Muscle of arm (tissue), 1 donor: ENCODE measurements at regions not wholly inside any gene's neighbourhood (a gene's known extent, or its start where the extent isn't known, plus 50 kb on each side); places are given as distances from the start of the nearest gene placed in this dataset.

Experiments used
- DNase-seq: peaks from one replicate; pipeline ENCODE4 v3.0.0-alpha.2; 2013

- DNase-seq: no peak
Measured at GRCh38 chr18:73316513-73316912, 448.7 kb upstream of the NETO1 start.

- DNase-seq: no peak
Measured at GRCh38 chr18:73315381-73315780, 447.6 kb upstream of the NETO1 start.

GRCh38 chr18:73313476-73313875 is 445.7 kb upstream of the NETO1 start:
- no peak for DNase-seq

- no peak for DNase-seq
Measured at GRCh38 chr18:73296686-73297085, 428.9 kb upstream of the NETO1 start.

- DNase-seq: no peak
Measured at GRCh38 chr18:73292156-73292555, 424.4 kb upstream of the NETO1 start.

DNA sequence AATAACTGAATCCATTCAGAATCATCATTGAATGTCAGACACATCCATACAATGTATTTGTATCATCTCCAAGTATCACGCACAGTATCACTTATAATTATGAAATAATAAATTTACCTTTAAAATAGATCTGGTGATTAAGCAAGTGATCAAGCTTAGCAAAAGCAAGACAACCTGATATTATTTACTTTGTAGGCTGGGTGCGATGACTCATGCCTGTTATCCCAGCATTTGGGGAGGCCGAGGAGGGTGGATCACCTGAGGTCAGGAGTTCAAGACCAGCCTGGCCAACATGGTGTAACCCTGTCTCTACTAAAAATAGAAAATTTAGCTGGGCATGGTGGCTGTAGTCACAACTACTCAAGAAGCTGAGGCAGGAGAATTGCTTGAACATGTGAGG is 421.0 kb upstream of the NETO1 start:
- no peak for DNase-seq

DNA sequence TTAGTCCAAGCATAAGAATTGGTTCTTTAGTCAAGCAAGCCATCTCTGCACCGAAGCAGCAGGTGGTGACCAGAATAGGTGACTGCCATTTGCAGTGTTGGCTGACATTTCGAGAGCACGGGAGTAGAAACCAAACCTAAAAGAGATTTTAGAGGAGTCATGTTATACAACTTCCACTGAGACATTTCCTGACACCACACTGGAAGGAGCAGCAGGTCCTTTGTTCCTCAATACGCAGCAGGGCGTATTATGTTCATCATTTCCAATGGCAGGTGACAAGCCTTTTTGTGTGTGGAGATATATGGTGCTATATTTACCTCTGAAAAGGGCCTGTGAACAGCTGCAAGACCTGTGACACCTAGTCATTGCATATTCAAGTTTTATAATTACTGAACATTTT is 418.8 kb upstream of the NETO1 start:
- DNase-seq: no peak

DNA sequence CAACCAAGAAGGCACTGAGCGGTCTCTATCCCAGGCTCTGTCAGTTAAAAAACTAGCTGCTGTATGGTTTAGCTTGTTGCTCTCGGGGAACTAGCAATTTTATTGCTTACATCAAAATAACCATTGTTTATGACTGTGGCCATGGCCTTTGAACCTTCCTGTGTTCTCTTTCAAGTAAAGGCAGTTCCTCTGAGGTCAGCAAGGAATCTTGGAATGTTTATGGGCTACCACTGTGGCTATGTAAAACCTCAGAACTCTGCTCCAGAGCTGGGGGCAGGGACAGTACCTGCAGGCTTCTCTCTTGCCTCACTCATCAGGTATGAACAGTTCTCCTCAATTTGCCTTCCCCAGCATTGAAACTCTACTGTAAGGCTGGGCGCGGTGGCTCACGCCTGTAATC is 416.0 kb upstream of the NETO1 start:
- DNase-seq: no peak

DNA sequence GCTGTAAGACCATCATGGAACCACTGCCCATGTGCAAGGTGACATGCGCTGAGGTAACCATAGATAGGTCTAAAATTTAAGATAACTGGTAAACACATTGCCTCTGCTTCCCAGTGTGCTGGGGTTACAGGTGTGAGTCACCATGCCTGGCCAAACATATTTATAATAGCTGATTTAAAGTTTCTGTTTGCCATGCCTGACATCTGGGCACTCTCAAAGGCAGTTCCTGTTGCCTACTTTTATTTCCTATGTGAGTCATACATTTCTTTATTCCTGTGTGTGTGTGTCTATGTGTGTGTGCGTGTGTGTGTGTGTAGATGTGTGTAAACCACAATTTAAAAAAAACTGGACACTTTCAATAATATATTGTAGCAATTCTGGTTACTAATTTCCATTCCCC is 415.2 kb upstream of the NETO1 start:
- DNase-seq: no peak

DNA sequence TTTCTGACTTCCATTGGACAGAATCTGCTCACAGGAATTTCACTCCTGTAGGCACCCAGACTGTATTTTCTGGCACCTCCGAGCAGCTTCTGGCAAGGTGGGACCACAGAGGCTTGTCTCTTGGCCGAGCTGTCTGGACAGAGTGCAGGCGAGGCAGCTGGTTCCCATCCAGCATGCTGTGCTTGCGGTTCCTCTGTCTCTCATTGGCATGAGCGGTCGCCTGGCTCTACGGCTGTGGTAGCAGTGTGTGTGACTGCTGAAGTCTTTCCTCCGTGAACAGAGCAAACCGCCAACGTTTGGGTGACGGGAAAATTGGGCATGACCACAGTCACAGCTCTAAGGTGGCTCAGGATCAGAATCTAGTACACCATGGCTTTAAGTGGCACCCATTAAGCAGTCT is 411.7 kb upstream of the NETO1 start:
- DNase-seq: no peak

GRCh38 chr18:73274812-73275621 is 407.2 kb upstream of the NETO1 start:
- DNase-seq: no peak

- DNase-seq: no peak
Measured at GRCh38 chr18:73270920-73271634, 403.3 kb upstream of the NETO1 start.

DNA sequence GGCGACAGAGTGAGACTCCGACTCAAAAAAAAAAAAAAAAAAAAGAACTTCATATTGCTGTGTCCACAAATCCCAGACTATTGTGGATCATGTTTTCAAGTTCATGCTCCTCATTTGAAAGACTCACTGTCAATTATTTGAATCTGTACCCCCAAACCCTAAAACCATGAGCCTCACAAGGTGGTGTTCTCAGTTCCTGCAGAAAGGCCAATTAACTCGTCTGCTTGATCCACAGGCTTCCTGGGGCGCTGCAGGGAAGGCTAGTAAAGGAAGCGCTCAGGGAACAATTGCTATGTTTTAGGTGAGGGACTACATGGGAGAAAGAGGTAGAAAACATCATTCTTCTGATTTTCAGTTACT is 396.8 kb upstream of the NETO1 start:
- DNase-seq: no peak

GRCh38 chr18:73261923-73262322 is 394.1 kb upstream of the NETO1 start:
- DNase-seq: no peak

DNA sequence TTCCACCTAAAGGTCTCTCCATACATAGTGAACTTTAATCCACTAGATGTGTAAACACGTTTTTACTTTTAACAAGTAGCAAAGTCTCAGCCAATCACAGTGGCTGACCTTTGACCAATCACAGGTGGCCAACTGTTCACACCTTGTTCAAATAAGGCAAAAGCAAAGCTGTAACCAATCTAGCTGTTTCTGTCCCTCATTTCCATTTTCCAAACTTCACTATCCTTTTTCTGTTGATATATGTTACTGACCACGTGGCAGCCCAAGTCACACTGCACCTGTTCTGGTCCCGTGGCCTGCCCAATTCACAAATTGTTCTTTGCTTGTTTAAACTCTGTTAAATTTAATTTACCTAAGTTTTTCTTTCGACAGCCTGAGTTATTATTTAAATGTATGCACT is 393.5 kb upstream of the NETO1 start:
- no peak for DNase-seq

DNA sequence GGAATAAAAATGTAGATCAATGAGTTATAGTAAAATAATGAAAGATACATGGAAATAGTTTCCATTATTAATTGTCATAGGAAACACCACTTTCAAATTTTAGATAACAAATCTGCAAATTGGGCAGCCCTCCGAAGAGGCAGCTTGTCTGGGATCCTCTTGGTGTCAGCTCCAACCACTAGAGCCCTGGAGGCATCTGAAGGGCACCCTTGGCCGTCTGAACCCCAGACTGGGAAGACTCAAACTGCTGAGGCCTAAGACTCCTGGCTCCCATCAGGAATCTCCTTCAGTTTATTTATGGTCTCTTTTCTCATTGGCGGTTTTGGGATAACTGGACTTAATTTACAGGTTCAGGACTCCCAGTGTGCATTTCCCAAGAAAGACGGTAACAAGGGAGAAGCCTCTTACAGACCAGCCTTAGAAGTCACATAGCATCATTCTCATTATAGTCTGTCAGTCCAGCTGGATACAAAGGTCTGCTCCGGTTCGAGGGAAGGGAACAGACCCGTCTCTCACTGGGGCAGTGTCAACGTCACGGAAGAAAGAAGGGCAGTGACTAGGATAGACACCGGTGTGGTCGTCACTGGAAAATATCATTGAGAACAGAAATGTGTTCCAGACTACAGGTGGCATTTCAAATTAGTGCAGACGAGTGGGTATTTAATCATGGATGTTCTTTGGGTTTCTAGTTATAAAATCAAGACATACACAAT is 390.7 kb upstream of the NETO1 start:
- DNase-seq: no peak

GRCh38 chr18:73254564-73254963 is 386.8 kb upstream of the NETO1 start:
- no peak for DNase-seq

DNA sequence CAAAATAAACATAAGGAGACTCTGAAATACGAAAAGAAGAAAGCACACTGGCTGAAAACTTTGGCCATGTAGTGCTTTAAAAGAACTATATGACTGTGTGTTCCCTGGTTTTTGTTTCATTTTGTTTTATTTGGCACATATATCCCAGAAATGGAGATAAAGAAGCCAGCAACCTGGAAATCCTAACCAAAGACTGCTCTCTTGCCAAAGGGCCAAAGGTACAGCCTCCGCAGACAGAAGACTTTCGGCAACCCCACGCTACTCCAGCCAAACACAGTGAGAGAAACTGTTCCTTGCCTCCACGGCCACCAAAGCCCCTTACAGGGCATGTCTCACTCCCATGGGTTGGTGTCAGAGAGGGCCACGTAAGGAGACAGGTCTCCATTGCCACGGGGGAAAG is 381.2 kb upstream of the NETO1 start:
- DNase-seq: no peak

DNA sequence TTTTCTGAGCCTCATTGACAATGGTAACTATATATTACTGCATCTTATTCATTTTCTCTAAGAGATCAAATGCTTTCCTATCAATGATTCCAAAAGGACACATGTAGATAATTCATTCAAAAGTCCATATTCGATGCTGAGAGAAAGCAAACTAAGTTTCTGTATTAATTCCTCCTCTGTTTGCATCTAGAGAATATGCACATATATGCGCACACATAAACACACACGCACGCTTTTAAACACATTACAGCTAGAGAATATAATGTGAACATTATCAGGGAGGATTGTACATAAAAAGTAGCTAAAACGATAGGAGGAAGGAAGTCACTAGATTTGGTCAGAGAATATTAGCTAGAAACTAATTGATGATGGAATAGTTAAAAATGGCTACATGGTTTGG is 379.0 kb upstream of the NETO1 start:
- no peak for DNase-seq

GRCh38 chr18:73245345-73245744 is 377.6 kb upstream of the NETO1 start:
- no peak for DNase-seq

DNA sequence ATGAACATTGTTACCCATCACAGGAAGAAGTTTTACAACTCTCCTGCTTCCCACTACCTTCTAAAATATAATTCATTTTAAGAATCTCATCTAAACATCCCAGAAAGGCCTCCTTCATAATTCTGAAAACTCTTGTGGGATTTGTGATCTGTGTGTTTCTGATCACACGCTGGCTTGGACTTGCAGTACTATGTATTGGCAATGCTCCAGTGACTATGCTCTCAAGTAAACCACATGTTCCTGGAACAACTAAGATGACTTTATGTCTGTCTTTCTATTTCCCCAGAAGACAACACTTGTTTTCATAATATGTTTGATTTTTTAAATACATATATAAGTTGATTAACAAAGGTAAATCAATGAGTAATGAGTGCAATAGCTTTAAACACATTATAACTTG is 376.6 kb upstream of the NETO1 start:
- DNase-seq: peak; percentile 45

DNA sequence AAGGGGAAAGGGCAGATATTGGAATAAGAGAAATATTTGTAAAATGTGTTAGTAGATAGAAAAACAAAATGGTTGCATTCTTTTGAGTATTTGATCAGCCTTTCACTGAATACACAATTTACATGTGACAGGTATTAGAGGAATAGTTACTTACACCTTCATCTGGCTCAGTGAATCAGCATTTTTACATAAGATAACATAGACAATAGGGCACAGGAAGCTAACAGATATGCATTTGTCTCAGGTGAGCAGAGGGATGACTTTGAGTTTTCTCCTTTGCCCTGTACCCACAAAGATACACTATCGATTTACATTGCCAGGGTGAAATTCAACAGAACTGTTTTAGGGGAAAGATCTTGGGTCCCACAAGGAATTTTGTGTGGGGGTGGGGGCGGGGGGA is 373.1 kb upstream of the NETO1 start:
- DNase-seq: no peak

DNA sequence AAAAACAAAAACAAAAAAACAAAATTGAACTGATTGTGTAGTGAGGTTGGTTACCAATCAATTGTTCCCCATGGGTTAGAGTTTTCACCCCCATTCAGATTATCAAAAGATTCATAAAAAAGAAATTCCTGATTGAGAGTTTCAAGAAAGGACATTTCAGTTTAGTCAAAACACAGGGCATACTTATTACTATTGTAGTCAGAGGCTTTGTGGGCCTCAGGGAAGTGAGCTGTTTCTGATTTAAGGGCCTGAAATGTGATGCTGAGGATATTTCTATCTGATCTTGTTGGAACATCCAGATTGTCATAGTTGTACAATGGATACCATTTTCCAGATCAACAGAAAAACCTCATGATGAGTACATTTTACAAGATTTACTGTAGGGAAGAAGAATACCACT is 368.1 kb upstream of the NETO1 start:
- no peak for DNase-seq
